NCI-H187 (cell line): ENCODE measurements at regions not wholly inside any gene's neighbourhood (a gene's known extent, or its start where the extent isn't known, plus 50 kb on each side); places are given as distances from the start of the nearest gene placed in this dataset.

Experiments used
- DNase-seq, 2 experiments: peaks; one replicate each; lab custom pipeline; 2025; lab: John Stamatoyannopoulos, UW

GRCh38 chr19:31706691-31707620, 357.7 kb upstream of the TSHZ3 start:
- no peak for DNase-seq

- DNase-seq, result no peak
Observed at GRCh38 chr19:31708520-31708919, 359.3 kb upstream of the TSHZ3 start.

GRCh38 chr19:31709476-31709875, 360.2 kb upstream of the TSHZ3 start:
- no peak for DNase-seq

GRCh38 chr19:31715249-31715945, 366.2 kb upstream of the TSHZ3 start:
- DNase-seq, result no peak

- DNase-seq, result no peak
Observed at GRCh38 chr19:31716826-31717225, 367.6 kb upstream of the TSHZ3 start.

GRCh38 chr19:31717269-31717923, 368.2 kb upstream of the TSHZ3 start:
- DNase-seq, result no peak

- no peak for DNase-seq
Observed at GRCh38 chr19:31718032-31718431, 368.8 kb upstream of the TSHZ3 start.

GRCh38 chr19:31718898-31719297, 369.7 kb upstream of the TSHZ3 start:
- no peak for DNase-seq

GRCh38 chr19:31723101-31723500, 373.9 kb upstream of the TSHZ3 start:
- no peak for DNase-seq

- no peak for DNase-seq
Observed at GRCh38 chr19:31725051-31725450, 375.8 kb upstream of the TSHZ3 start.

- DNase-seq, result no peak
Observed at GRCh38 chr19:31727536-31727935, 378.3 kb upstream of the TSHZ3 start.

GRCh38 chr19:31730270-31730669, 381.0 kb upstream of the TSHZ3 start:
- no peak for DNase-seq

GRCh38 chr19:31733591-31733990, 384.4 kb upstream of the TSHZ3 start:
- DNase-seq, result no peak

GRCh38 chr19:31742249-31742648, 393.0 kb upstream of the TSHZ3 start:
- DNase-seq, result no peak

- DNase-seq, result no peak
Observed at GRCh38 chr19:31745731-31746130, 396.5 kb upstream of the TSHZ3 start.

- no peak for DNase-seq
Observed at GRCh38 chr19:31749231-31749630, 400.0 kb upstream of the TSHZ3 start.

- DNase-seq, result no peak
Observed at GRCh38 chr19:31759359-31759758, 410.1 kb upstream of the TSHZ3 start.

- no peak for DNase-seq
Observed at GRCh38 chr19:31761281-31761913, 412.2 kb upstream of the TSHZ3 start.

GRCh38 chr19:31770223-31770622, 421.0 kb upstream of the TSHZ3 start:
- DNase-seq, result no peak

GRCh38 chr19:31772915-31773314, 423.7 kb upstream of the TSHZ3 start:
- no peak for DNase-seq

GRCh38 chr19:31781542-31781941, 432.3 kb upstream of the TSHZ3 start:
- DNase-seq, result no peak

- DNase-seq, result no peak
Observed at GRCh38 chr19:31783592-31783991, 434.4 kb upstream of the TSHZ3 start.
